GM08714 (cell line): ENCODE measurements at regions not wholly inside any gene's neighbourhood (a gene's known extent, or its start where the extent isn't known, plus 50 kb on each side); places are given as distances from the start of the nearest gene placed in this dataset.

Source experiments
- H3K4me3 ChIP-seq: fragments of 200-500 bp; sonication (Bioruptor generic); 2 replicates; pipeline ENCODE4 v1.5.1; 2014; ENCODE audit warnings: mild to moderate bottlenecking, low read length, inconsistent platforms
- ZNF274 ChIP-seq: IDR thresholded peaks from 2 replicates; pipeline ENCODE4 v1.6.1; 2012; ENCODE audit warnings: mild to moderate bottlenecking, low read depth, low read length

DNA sequence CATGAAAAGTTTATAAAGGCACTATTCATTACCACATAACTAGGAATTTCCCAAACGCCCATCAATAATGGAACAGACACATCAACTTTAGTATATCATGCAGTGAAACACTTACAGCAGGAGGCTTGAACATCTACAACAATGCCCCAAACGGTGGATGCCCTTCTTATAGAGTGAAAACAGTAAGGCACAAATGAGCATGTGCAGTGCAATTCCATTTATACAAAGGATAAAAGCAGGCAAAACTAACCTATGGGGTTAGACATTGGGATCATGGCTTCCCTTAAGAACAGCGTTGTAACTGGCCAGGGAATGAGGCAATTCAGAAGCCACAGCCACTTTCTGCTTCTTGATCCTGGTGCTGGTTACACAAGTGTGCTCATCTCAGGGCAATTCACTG is 1363.0 kb downstream of the TBC1D22A start:
- H3K4me3 ChIP-seq, result no peak overlapping the region
- no peak for TF ChIP-seq ZNF274

DNA sequence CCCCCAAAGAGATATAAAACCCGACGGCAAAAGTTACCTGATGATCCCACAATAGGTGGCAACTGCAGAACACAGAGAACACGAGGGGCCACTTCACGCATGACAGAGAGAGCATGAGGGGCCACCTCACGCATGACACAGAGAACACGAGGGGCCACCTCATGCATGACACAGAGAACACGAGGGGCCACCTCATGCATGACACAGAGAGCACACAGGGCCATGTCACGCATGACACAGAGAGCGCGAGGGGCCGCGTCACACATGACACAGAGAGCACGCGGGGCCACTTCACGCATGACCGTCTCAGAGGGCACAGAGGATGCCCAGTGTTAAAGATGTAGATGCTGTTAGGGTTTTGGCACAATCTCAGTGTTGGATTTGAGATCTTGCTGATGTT is 1359.5 kb downstream of the TBC1D22A start:
- H3K4me3 ChIP-seq, result no peak overlapping the region
- TF ChIP-seq ZNF274, result no peak

DNA sequence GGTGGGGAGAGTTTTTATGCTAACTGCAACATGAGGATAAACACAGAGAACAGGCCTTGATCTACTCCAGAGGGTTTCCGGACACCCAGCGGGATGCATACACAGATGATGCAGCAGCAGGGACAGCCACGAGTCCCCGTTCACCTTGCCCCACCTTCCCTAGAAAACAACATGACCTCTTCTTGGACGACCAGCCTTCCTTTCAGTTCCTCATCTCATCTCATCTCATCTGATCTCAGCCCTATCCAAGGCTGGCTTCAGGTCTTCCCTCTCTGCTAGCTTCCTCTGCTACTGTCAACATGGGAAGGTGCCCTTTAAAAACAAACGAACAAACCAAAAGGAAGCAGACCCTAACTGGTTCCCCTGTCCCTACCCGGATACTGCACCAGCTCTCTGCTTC is 1356.2 kb downstream of the TBC1D22A start:
- H3K4me3 ChIP-seq, result no peak overlapping the region
- no peak for TF ChIP-seq ZNF274

DNA sequence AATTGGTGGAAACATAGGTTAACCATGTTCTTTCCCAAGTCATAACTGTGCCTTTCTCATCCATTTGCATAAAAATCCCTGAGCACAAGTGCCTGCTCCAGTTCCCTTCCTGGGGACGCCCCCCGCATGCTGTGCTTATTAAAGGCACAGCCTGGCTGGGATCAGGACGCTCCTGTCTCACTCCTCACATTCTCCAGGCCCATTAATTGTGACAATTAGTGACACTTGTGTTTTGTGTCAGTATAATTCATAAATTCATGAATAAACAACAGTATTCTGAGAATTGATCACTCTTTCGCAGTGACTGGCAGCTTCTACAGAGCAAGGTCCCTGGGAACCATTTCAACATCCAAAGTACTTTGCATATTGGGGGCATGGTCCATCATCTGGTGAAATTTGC is 1354.4 kb downstream of the TBC1D22A start:
- TF ChIP-seq ZNF274, result no peak
- no peak overlapping the region for H3K4me3 ChIP-seq

DNA sequence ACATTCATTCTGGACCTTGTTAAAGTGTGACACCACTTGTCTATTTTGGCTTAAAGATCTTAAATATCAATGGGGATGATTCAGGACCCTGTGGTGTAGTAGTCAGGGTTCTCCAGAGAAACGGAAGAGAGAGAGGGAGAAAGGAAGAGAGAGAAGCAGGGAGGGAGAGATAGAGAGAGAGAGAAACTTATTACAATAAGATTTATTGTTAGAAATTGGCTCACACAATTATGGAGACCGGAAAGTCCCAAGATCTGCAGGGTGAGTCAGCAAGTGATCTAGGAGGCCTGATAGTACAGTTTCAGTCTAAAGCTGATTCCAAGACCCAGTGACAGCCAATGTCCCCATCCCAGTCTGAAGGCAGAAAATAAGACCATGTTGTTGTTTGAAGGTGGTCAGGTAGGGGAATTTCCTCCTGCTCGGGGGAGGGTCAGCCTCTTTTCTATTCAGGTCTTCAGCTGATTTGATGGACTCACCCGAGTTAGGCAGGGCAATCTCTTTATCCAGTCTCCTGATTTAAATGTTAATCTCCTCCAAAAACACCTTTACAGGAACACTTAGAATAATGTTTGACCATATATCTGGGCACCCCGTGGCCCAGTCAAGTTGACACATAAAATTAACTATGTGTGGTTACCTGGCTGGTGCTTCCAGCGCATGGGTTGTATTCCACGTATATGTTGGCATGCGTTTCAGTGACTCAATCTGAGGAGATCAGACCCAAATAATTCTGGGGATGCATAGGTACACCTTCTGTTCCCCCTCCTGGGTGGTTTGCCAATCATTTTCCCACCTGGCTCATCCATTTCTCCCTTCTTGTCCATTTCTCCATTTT is 1350.5 kb downstream of the TBC1D22A start:
- no peak for TF ChIP-seq ZNF274
- no peak overlapping the region for H3K4me3 ChIP-seq

DNA sequence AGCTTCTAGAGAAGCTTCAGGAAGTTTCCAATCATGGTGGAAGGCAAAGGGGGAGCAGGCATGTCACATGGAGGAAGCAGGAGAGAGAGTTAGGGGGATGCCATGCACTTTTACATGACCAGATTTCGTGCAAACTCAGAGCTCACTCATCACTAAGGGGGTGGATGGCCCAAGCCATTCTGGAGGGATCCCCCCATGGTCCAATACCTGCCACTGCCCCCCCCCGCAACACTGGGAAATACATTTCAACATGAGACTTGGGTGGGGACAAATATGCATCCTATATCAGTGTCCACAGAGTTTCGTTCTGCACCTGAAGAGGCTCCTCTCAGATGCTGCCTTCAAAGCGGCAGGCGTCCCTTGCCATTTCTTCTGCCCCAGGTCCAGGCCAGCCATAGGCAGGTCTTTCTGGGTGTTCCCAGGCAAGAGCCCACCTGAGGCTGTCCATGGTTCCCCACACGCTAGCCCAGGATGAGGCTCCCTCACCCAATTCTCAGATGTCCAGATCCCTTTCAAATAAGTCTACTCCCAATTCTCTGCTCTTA is 1344.3 kb downstream of the TBC1D22A start:
- TF ChIP-seq ZNF274, result no peak
- no peak overlapping the region for H3K4me3 ChIP-seq

DNA sequence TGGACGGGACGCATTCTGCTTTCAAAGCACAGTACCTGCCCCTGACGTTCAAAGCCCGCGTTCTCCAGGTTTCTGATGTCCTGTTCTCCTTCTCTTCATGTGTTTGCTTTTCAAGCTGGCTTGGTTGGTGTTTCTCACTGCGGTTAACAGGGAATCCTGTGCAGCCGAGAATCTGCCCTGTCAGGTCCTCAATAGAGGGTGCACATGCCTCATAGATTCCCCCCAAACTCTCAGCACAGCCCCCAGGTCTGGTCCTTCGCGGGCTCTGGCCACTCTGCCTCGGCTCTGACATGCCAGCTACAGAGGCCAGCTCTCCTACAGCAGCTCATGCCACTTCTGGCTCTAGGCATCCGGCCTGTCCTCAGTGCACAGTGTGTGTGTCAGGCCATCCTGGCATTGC is 1343.8 kb downstream of the TBC1D22A start:
- TF ChIP-seq ZNF274, result no peak

DNA sequence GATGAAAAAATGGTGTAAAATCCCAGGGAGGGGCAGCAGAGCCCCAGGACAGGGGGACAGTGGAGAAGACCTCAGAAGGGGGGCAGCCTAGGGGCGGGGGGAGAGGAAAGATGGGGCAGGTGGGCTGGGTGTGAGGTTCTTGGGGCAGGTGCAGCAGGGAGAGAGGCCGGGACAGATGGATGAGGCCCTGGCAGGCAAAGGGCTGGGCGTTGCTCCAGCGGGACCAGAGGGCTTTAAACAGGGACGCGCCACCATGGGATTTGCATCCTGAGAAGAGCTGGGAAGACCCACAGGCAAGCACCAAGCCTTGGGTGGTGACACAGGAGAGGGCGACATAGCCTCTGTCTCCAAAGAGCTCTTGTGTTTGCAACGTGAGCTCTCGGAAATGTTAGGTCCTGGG is 1342.8 kb downstream of the TBC1D22A start:
- no peak overlapping the region for H3K4me3 ChIP-seq
- TF ChIP-seq ZNF274, result no peak

More for the DNA sequence above, 1343.8 kb downstream of the TBC1D22A start:
- H3K4me3 ChIP-seq, result no peak overlapping the region

DNA sequence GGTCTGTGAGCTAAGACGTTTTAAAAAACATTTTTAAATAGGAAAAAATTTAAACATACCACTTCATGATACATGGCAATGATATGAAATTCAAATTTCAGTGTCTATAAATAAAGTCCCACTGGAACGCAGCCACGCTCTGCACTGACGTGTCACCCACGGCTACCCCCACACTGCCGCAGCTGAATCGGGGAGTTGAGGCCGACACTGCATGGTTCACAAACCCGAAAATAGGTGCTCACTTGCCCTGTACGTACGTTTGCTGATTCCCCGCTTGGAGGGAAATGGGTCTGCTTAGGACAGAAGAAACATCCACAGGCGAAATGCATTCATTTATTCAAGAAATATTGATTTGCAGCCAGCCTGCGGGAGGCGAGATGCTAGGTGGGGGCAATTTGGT is 1342.3 kb downstream of the TBC1D22A start:
- no peak for TF ChIP-seq ZNF274
- H3K4me3 ChIP-seq, result no peak overlapping the region

DNA sequence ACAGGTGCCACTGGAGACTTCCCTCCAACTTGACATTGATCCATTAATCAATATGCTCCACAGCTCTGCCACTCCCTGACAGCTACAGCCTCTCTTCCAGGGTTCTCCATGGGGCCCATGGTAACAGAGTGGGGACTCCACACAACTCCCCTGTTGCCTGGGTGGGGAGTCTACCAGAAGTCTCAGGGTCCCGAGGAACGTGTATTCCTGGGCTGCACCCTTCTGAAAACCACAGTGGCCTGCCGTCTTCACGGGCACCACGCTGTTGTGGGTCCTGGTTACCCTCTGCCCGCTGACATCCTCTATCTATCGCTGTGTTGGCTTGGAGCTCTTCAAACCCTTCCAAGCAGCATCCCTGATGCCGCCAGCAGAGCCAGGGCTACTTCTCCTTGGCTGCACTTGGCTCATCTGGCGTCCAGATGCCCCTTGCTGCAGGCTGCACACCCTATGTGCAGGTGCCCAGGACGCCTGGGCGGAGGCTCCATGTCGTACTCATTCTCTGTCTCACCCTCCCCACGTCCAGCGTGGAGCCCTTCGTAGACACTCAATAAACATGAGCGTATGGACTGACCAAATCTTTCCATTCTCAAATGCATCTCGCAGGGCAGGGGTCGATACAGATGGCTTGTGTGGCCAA is 1341.8 kb downstream of the TBC1D22A start:
- TF ChIP-seq ZNF274, result no peak
- H3K4me3 ChIP-seq, result no peak overlapping the region

DNA sequence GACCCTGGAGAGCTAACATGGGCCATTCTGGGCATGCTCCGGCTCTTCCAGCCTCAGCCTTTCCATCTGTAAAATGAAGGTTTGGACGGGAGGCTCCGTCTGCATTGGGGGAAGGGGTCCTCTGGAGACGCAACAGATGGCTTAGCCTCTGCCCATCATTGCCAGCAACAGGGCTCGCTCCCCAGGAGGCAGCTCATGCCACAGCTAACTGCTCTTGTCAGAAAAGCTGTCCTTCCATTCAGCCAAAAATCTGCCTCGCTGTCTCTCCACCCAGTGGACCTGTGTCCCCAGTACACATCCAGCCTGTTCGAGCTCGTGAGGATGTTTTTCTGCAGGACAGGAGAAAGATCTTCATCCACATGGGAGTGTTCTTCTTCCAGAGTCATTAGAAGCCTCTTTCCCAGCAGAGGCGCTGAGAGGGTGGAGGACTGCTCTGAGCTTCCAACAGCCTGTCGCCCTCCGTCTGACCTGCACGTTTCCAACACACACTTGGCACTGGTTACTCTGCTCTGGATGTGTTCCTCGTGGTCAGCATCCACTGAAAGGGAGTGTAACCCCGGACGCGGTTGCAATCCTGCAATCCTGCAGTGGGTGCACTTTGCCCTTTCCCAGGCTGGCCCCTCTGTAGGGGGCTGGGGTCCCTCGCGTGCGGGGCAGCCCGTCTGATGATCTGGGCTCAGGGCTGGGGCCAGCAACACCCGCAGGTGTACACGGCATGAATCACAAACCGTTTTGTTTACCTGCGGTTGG is 1340.9 kb downstream of the TBC1D22A start:
- no peak overlapping the region for H3K4me3 ChIP-seq
- no peak for TF ChIP-seq ZNF274

DNA sequence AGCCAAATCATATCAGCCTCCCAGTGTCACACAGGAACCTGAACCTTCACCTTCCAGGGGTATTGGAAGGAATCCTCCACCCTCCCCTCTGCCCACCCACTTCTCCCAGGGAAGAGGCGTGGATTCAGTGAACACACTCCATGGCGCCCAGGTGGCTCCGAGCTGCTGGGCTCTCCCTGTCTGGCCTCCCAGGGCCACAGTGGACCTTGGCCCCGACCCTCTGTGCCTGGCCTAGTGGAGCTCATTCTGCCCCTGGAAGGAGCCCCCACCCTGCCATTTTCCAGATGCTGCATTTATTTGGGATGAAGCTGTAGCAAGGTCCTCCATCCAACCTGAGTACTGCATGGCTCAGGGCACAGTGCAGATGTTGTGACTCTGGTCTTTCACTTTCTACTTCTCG is 1340.1 kb downstream of the TBC1D22A start:
- no peak for TF ChIP-seq ZNF274
- H3K4me3 ChIP-seq, result no peak overlapping the region

DNA sequence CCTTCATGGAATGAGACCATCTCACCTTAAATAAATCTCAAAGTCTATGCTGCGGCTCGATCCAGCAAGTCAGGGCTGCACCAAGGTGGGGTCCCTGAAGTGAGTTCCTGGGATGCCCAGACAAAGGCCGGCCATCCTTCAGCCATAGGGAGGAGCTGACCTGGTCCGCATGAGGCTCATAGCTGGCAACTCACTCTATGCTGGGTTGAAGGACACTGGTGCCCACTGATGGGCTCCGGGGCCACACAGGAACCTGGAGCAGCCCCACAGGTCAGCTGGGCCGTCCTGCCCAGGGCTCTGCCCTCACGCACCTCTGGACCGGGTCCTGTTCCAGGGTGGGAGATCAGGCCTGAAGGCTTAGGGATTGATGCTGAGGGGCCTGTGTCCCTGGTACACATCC is 1339.3 kb downstream of the TBC1D22A start:
- no peak overlapping the region for H3K4me3 ChIP-seq
- TF ChIP-seq ZNF274, result no peak

DNA sequence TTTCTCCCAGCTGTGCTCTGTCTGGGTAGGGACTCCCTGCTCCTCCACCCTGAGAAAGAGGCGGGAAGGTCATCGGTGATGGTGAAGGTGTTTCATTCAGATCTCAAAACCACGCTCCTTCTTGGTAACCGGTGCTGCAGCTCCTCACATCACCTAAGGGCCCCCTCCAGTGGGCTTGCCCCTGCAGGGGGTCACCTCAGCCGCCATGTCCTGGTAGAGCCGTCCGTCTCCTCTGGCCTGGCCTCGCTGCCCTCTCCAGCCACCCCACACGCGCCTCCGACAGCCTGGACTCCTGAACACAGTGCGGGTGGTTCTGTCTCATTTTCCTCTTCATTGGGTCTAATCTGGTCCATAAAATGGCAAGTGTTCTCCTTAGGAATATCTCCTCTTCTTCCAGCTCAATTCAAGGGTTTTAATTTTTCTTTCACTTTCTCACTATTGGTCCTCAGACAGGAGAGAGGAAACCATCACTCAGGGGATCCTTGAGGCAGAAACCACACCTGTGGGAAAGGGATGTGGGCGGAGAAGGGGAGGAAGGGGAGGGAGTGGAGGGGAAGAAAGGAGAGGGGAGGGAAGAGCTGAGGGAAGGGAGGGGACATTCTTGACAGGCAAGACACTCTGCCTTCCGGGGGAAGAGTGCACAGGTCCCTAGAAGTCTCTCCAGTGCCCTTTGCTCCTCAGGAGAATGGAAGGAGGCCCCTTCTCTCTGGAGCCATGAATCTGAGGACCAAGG is 1338.4 kb downstream of the TBC1D22A start:
- no peak overlapping the region for H3K4me3 ChIP-seq
- no peak for TF ChIP-seq ZNF274

DNA sequence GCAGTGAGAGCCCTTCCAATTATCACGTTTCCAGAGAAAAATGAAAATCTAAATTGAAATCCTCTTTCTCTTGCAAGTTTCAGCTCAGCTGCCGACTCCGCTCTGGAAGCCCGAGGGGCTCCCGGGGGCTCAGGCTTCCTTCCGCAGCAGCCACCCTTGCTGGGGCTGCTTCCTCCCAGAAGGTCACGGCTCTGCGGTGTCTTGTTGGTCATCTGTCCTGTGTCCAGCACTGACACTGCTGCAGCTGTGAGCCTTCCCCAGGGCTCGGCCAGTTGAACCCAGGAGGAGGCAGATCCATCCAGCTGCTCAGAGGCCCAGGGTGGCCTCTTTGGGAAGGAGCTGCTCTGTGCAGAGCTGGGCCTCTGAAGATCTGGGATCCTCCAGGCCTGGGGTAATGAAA is 1337.2 kb downstream of the TBC1D22A start:
- no peak for TF ChIP-seq ZNF274
- no peak overlapping the region for H3K4me3 ChIP-seq
